ENCODE measurements at regions not wholly inside any gene's neighbourhood (a gene's known extent, or its start where the extent isn't known, plus 50 kb on each side); places are given as distances from the start of the nearest gene placed in this dataset.
A peak's percentile ranks its signal among the peaks of the same experiment; 100 is the strongest.

DNA sequence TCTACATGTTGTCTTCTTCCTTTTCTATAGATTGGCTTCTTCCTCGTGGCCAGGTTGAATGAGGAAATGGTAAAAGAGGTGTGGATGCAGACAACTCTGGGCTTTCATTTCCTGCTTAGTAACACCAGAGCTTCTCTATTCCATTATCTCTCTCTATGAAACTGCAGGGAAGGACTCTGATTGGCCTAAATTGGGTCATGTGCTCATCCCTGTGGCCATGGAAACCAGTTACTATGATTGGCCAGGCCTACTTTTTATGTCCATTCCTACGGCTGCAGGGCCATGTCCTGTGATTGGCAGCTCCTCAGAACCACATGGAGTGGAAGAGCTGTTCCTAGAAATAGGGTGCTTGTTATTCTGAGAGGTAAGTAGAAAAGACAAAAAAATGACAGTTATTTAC lies 486.9 kb upstream of the ADAMTS9 start:
- H3K27ac ChIP-seq = no peak overlapping the region
- no peaks in the 10 kb centered on the region for H3K27me3 ChIP-seq
- peaks cover 11% of the 10 kb centered on the region for H3K4me1 ChIP-seq (ENCODE audit: low read depth)
- H3K4me3 ChIP-seq = no peak overlapping the region
- DNase-seq (ENCODE audit: low read depth in 1 of 2, low spot score in 1 of 2) = no peak
- TF ChIP-seq, protein P1, sequence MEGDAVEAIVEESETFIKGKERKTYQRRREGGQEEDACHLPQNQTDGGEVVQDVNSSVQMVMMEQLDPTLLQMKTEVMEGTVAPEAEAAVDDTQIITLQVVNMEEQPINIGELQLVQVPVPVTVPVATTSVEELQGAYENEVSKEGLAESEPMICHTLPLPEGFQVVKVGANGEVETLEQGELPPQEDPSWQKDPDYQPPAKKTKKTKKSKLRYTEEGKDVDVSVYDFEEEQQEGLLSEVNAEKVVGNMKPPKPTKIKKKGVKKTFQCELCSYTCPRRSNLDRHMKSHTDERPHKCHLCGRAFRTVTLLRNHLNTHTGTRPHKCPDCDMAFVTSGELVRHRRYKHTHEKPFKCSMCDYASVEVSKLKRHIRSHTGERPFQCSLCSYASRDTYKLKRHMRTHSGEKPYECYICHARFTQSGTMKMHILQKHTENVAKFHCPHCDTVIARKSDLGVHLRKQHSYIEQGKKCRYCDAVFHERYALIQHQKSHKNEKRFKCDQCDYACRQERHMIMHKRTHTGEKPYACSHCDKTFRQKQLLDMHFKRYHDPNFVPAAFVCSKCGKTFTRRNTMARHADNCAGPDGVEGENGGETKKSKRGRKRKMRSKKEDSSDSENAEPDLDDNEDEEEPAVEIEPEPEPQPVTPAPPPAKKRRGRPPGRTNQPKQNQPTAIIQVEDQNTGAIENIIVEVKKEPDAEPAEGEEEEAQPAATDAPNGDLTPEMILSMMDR (IDR thresholded peaks at IDR 0.05; ENCODE audit: low read depth, low read length) = no peak
- H3K36me3 ChIP-seq = no peaks in the 10 kb centered on the region
- no peaks in the 10 kb centered on the region for H3K9me3 ChIP-seq (ENCODE audit: low read depth)

DNA sequence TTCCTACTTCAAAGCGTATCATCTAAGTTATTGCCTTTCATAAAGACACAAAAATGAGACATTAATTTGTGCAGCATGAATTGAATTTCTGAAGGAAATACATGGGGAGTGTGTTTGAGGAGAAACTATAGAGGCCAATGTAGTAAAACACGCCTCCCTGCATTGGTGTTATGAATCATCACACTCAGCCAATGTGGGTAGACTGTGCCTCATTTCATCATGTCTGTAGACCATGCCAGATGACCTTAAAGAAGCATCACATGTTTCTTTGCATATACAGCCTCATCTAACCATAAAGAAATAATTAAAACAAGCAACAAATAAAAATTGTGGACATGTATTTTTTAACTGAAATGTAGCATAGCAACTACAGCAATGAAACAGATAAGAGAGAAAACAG lies 486.0 kb upstream of the ADAMTS9 start:
- no peak overlapping the region for H3K27ac ChIP-seq
- TF ChIP-seq, protein P1 (IDR thresholded peaks at IDR 0.05; ENCODE audit: low read depth, low read length) = no peak
- no peaks in the 10 kb centered on the region for H3K27me3 ChIP-seq
- peaks cover 11% of the 10 kb centered on the region for H3K4me1 ChIP-seq (ENCODE audit: low read depth)
- DNase-seq (ENCODE audit: low read depth in 1 of 2, low spot score in 1 of 2) = peak in 1 of 2 donors; percentile 39
- no peak overlapping the region for H3K4me3 ChIP-seq
- no peaks in the 10 kb centered on the region for H3K9me3 ChIP-seq (ENCODE audit: low read depth)
- H3K36me3 ChIP-seq = no peaks in the 10 kb centered on the region

DNA sequence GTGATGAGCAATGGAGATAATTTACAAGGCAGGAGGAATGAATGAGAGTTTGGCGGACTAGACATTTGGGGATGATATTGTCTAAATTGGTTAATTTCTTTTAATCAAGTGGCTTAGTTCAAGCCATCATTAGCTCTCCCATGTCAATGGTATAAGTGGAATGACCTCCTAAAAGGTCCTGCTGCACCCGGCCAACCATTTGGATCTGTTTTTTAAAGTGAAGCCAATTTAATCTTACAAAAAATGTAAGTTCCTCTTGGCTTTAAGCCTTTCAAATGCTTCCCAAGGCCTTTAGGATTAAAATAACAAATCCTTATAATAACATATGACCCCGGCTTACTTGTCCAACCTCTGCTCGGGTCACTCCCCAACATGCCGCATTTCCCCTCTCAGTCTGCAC lies 484.4 kb upstream of the ADAMTS9 start:
- TF ChIP-seq, protein P1 (IDR thresholded peaks at IDR 0.05; ENCODE audit: low read depth, low read length) = no peak
- DNase-seq (ENCODE audit: low read depth in 1 of 2, low spot score in 1 of 2) = no peak
- Histone ChIP-seq H3K27me3 (no peaks in the 10 kb centered on the region), H3K36me3 (no peaks in the 10 kb centered on the region), H3K9me3 (ENCODE audit: low read depth) (no peaks in the 10 kb centered on the region), H3K27ac (no peak overlapping the region), H3K4me1 (ENCODE audit: low read depth) (peaks cover 9% of the 10 kb centered on the region), H3K4me3 (no peak overlapping the region)

DNA sequence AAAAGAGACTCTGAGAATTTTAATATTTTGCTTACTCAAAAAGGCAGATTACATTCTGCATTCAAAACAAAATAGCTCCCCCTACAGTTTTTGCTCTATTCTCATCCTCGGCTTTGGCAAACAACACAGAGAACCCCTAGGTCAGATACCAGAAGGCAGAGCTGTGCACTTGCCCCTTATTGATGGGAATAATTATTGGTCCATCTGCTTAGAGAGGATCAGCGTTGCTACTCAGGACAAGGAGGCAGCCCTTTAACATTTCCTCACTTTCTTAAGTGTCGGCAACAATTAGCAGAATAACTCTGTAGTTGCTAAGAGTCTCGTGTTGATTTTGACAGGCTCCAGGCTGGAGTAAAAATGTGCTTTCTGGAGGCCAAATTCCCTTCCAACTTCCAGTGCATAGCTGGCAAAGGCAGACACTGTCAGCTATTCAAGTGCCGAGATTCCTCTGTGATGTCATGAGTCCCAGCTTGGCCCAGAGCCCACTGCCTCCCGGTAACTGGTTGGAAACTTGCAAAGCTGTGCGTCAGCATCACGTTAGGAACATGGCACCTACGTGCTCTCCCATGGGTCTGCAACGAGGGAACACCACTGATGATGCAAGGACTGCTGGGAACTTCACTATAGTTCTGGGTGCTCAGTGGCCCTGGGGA lies 482.7 kb upstream of the ADAMTS9 start:
- no peak overlapping the region for H3K4me3 ChIP-seq
- peak overlapping the region; percentile 73 for H3K27ac ChIP-seq
- TF ChIP-seq, protein P1 (IDR thresholded peaks at IDR 0.05; ENCODE audit: low read depth, low read length) = peak; percentile 58
- H3K36me3 ChIP-seq = no peaks in the 10 kb centered on the region
- DNase-seq (ENCODE audit: low read depth in 1 of 2, low spot score in 1 of 2) = peak; percentile 69 to 99
- H3K4me1 ChIP-seq (ENCODE audit: low read depth) = peaks cover 13% of the 10 kb centered on the region
- no peaks in the 10 kb centered on the region for H3K9me3 ChIP-seq (ENCODE audit: low read depth)
- H3K27me3 ChIP-seq = no peaks in the 10 kb centered on the region

DNA sequence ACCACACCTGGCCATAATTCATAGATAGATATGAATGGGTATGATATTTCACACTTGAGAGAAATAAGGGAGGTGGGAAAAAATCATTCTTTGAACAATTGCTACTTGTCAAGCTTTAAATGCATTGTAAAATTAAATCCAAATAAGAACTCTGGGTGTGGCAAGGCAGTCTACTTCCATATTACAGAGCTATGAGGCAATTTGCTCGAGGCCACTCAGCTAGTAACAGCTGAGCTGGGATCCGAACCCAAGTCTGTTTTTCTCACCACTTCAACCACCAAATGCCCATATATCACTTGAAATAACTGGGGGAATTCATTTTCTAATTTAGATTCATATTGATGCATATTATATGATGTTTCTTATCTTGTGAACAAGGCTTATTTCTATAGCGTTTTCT lies 482.2 kb upstream of the ADAMTS9 start:
- DNase-seq (ENCODE audit: low read depth in 1 of 2, low spot score in 1 of 2) = peak in 1 of 2 donors; percentile 35
- no peaks in the 10 kb centered on the region for H3K9me3 ChIP-seq (ENCODE audit: low read depth)
- no peak overlapping the region for H3K4me3 ChIP-seq
- no peaks in the 10 kb centered on the region for H3K27me3 ChIP-seq
- H3K4me1 ChIP-seq (ENCODE audit: low read depth) = peaks cover 13% of the 10 kb centered on the region
- TF ChIP-seq, protein P1 (IDR thresholded peaks at IDR 0.05; ENCODE audit: low read depth, low read length) = no peak
- H3K27ac ChIP-seq = peak overlapping the region; percentile 73
- H3K36me3 ChIP-seq = no peaks in the 10 kb centered on the region
